ENCODE measurements at regions not wholly inside any gene's neighbourhood (a gene's known extent, or its start where the extent isn't known, plus 50 kb on each side); places are given as distances from the start of the nearest gene placed in this dataset.

DNA sequence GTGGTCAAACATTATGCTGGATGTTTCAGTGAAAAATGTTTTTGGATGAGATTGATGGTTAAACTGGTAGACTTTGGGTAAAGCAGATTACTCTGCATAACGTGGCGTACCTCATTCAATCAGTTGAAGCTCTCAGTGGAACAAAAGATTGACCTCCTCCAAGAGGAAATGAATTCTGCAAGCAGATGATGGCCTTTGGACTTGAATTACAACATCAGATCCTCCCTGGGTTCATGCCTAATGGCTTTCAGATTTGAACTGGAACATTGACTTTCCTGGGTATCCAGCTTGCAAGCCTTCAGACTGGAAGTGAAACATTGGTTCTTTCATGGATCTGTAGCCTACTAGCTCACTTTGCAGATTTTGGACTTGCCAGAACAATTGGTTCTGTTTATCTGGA lies 169.3 kb upstream of the MALRD1 start:
- ChIA-PET POLR2A (no interaction called here), CTCF (no interaction called here), RAD21 (ENCODE audit: low non-redundant PET in 1 of 2, low total read pairs in 2 of 2, uncharacterized antibody in 2 of 2, unreplicated experiment in 2 of 2) (no interaction called here)
- Histone ChIP-seq H3K36me3 (ENCODE audit: control insufficient read depth in 1 of 2, insufficient read depth in 2 of 2, low read length in 2 of 2) (no peaks in the 10 kb centered on the region), H3K79me2 (ENCODE audit: insufficient read depth, low read length) (no peaks in the 10 kb centered on the region), H3K9ac (ENCODE audit: low read length) (no peak overlapping the region), H3K4me1 (ENCODE audit: control insufficient read depth in 1 of 2, insufficient read depth in 2 of 2, low read length in 2 of 2) (no peaks in the 10 kb centered on the region), H4K20me1 (ENCODE audit: insufficient read depth) (no peaks in the 10 kb centered on the region), H3K4me3 (replicated peaks in 1 of 2; ENCODE audit: low read depth in 1 of 2, low read length in 2 of 2) (no peak overlapping the region), H3K9me3 (ENCODE audit: control insufficient read depth in 1 of 2, insufficient read depth in 1 of 2, low read depth in 1 of 2, low read length in 2 of 2) (peaks cover 0 to 8% of the 10 kb centered on the region in 2 experiments; a peak in 2 of 4 replicates), H3K27me3 (ENCODE audit: insufficient read depth, low read length) (no peaks in the 10 kb centered on the region), H3K27ac (ENCODE audit: low read depth, low read length) (no peak overlapping the region), H2AFZ (ENCODE audit: low read depth, low read length, poor library complexity, severe bottlenecking) (no peak overlapping the region), H3K4me2 (ENCODE audit: low read length) (no peak overlapping the region), H3K9me2 (ENCODE audit: insufficient read depth) (no peaks in the 10 kb centered on the region)
- intact Hi-C loops (cut with micrococcal nuclease) = no loop called here
- DNase-seq (ENCODE audit: low read depth, low spot score) (no peak), ATAC-seq (no peak)
- no peak for TF ChIP-seq POLR2AphosphoS5 (IDR thresholded peaks at IDR 0.05; ENCODE audit: low read depth, low read length)
- no peak for TF ChIP-seq FOSL1 (IDR thresholded peaks at IDR 0.05; ENCODE audit: low read depth)
- TF ChIP-seq ATF3 (IDR thresholded peaks at IDR 0.05) = no peak
- no peak for TF ChIP-seq RAD21 (IDR thresholded peaks at IDR 0.05; ENCODE audit: low read depth)
- no peak for TF ChIP-seq EZH2 (IDR thresholded peaks at IDR 0.05)
- no peak for TF ChIP-seq SIN3A (IDR thresholded peaks at IDR 0.05; ENCODE audit: low read depth)
- no peak for TF ChIP-seq EGR1 (IDR thresholded peaks at IDR 0.05; ENCODE audit: low read depth)
- TF ChIP-seq CBX3 (IDR thresholded peaks at IDR 0.05; ENCODE audit: low read depth) = no peak
- no TSS peak for BruUV-seq (replicated peaks)

DNA sequence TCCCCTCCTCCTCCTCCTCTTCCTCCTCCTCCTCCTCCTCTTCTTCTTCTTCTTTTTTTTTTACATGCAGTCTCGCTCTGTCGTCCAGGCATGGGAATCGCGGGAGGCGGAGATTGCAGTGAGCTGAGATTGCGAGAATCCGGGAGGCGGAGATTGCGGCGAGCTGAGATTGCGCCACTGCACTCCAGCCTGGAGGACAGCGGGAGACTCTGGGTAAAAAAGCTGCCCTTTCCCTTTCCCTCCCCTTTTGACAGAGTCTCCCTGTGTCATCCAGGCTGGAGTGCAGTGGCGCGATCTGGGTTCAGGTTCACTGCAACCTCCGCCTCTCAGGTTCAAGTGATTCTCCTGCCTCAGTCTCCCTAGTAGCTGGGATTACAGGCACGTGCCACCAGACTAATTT lies 168.1 kb upstream of the MALRD1 start:
- H3K4me1 ChIP-seq (ENCODE audit: control insufficient read depth in 1 of 2, insufficient read depth in 2 of 2, low read length in 2 of 2) = no peaks in the 10 kb centered on the region
- no peaks in the 10 kb centered on the region for H4K20me1 ChIP-seq (ENCODE audit: insufficient read depth)
- DNase-seq (ENCODE audit: low read depth, low spot score) (no peak), ATAC-seq (no peak)
- H3K27me3 ChIP-seq (ENCODE audit: insufficient read depth, low read length) = no peaks in the 10 kb centered on the region
- no peaks in the 10 kb centered on the region for H3K79me2 ChIP-seq (ENCODE audit: insufficient read depth, low read length)
- BruUV-seq (replicated peaks) = no TSS peak
- ChIA-PET CTCF (no interaction called here), POLR2A (no interaction called here), RAD21 (ENCODE audit: low non-redundant PET in 1 of 2, low total read pairs in 2 of 2, uncharacterized antibody in 2 of 2, unreplicated experiment in 2 of 2) (no interaction called here)
- no peak overlapping the region for H3K9ac ChIP-seq (ENCODE audit: low read length)
- intact Hi-C loops (cut with micrococcal nuclease) = no loop called here
- no peak overlapping the region for H2AFZ ChIP-seq (ENCODE audit: low read depth, low read length, poor library complexity, severe bottlenecking)
- H3K36me3 ChIP-seq (ENCODE audit: control insufficient read depth in 1 of 2, insufficient read depth in 2 of 2, low read length in 2 of 2) = no peaks in the 10 kb centered on the region
- H3K4me3 ChIP-seq (replicated peaks in 1 of 2; ENCODE audit: low read depth in 1 of 2, low read length in 2 of 2) = no peak overlapping the region
- no peaks in the 10 kb centered on the region for H3K9me2 ChIP-seq (ENCODE audit: insufficient read depth)
- H3K27ac ChIP-seq (ENCODE audit: low read depth, low read length) = no peak overlapping the region
- peaks cover 0 to 8% of the 10 kb centered on the region in 2 experiments; a peak in 2 of 4 replicates for H3K9me3 ChIP-seq (ENCODE audit: control insufficient read depth in 1 of 2, insufficient read depth in 1 of 2, low read depth in 1 of 2, low read length in 2 of 2)
- TF ChIP-seq SRF (IDR thresholded peaks at IDR 0.05; ENCODE audit: low read depth) (no peak), TCF7L2 (IDR thresholded peaks at IDR 0.05; ENCODE audit: borderline replicate concordance, extremely low read depth, insufficient read depth, insufficient read length) (no peak), ZFX (IDR thresholded peaks at IDR 0.05) (no peak), CEBPB (IDR thresholded peaks at IDR 0.05; ENCODE audit: low read depth) (no peak), SP1 (IDR thresholded peaks at IDR 0.05; ENCODE audit: low read depth) (no peak)
- TF ChIP-seq, protein P1, sequence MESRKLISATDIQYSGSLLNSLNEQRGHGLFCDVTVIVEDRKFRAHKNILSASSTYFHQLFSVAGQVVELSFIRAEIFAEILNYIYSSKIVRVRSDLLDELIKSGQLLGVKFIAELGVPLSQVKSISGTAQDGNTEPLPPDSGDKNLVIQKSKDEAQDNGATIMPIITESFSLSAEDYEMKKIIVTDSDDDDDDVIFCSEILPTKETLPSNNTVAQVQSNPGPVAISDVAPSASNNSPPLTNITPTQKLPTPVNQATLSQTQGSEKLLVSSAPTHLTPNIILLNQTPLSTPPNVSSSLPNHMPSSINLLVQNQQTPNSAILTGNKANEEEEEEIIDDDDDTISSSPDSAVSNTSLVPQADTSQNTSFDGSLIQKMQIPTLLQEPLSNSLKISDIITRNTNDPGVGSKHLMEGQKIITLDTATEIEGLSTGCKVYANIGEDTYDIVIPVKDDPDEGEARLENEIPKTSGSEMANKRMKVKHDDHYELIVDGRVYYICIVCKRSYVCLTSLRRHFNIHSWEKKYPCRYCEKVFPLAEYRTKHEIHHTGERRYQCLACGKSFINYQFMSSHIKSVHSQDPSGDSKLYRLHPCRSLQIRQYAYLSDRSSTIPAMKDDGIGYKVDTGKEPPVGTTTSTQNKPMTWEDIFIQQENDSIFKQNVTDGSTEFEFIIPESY (IDR thresholded peaks at IDR 0.05; ENCODE audit: extremely low read depth, insufficient replicate concordance, low read length) = no peak
- no peak overlapping the region for H3K4me2 ChIP-seq (ENCODE audit: low read length)
